ENCODE measurements at regions not wholly inside any gene's neighbourhood (a gene's known extent, or its start where the extent isn't known, plus 50 kb on each side); places are given as distances from the start of the nearest gene placed in this dataset.

DNA sequence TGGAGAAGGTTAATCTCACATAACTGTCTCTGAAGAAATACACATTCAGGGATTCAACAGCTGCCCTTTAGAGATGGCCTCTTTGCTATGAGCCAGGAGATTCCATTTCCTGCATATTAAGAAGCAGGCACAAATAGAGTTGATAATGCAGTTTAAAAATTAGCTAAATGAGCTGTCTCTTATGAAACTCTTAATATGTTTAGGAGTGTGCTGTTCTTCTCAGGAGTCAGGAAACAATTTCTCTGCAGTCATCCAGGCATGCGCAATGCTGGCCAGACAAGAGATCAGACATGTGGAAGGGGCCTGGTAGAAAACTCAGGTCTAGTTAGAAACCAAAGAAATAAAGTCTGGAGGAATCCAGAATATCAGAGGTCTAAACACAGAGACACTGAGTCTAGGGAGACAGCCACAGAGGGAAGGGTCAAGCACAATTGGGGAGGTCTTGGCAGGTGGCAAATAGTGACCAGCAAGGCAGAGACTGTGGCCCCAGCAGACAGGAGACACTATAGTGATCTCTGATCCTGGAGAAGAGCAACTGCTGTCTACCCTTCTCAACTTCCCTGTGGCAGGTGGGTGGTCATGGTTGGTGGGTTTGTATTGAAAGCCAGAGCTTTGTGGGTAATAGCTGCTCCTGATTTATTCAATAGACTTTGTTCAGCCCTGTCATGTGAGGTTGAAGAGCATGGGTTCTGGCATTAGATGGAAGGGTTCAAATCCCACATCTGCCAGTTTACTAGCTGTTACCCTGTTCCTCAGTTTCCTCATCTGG, 185.8 kb upstream of the RMST start:
- Histone ChIP-seq H3K9me2 (replicated peaks; ENCODE audit: control insufficient read depth, low read length) (no peaks in the 10 kb centered on the region), H3K9me3 (ENCODE audit: control insufficient read depth, insufficient read depth, low read length) (no peaks in the 10 kb centered on the region), H3K36me3 (ENCODE audit: control insufficient read depth, low read length) (no peaks in the 10 kb centered on the region), H3K4me1 (ENCODE audit: control insufficient read depth, low read length) (no peaks in the 10 kb centered on the region), H3K27ac (ENCODE audit: low read depth, low read length) (no peak overlapping the region), H3K27me3 (ENCODE audit: control insufficient read depth, low read length) (peaks cover 4% of the 10 kb centered on the region; the same call in 1 of the 2 replicates), H3K79me2 (ENCODE audit: control insufficient read depth, low read length) (no peaks in the 10 kb centered on the region), H3K4me3 (ENCODE audit: low read length) (no peak overlapping the region), H3K4me2 (ENCODE audit: low read length) (no peak overlapping the region), H3F3A (ENCODE audit: control insufficient read depth, insufficient read depth) (no peaks in the 10 kb centered on the region), H4K20me1 (ENCODE audit: control insufficient read depth, insufficient read depth, low read depth, low read length) (no peaks in the 10 kb centered on the region)
- TF ChIP-seq CTCF (IDR thresholded peaks at IDR 0.05; ENCODE audit: low read depth, low read length, poor library complexity, severe bottlenecking) (no peak), EZH2phosphoT487 (IDR thresholded peaks at IDR 0.05; ENCODE audit: borderline replicate concordance, low read length) (no peak)

DNA sequence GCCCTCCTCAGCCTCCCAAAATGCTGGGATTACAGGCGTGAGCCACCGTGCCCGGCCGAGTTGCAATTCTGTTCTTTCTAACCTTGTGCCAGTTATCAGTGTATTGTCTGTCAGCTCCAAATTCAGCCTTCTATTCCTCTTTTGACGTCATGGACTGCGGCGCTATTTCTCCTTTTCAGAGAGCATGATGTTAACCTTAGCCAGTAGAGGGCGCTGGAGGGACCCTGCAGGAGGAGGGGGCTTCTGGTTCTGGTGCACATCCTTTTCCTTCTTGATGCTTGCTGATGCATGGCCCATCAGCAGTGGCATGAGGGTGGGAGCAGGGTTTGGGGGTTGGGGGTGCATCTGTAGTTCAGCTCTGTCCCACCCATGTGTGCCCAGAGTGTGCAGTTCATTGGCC, 179.3 kb upstream of the RMST start:
- Histone ChIP-seq H4K20me1 (ENCODE audit: control insufficient read depth, insufficient read depth, low read depth, low read length) (no peaks in the 10 kb centered on the region), H3K4me2 (ENCODE audit: low read length) (no peak overlapping the region), H3F3A (ENCODE audit: control insufficient read depth, insufficient read depth) (no peaks in the 10 kb centered on the region), H3K9me3 (ENCODE audit: control insufficient read depth, insufficient read depth, low read length) (no peaks in the 10 kb centered on the region), H3K4me3 (ENCODE audit: low read length) (no peak overlapping the region), H3K36me3 (ENCODE audit: control insufficient read depth, low read length) (no peaks in the 10 kb centered on the region), H3K27ac (ENCODE audit: low read depth, low read length) (no peak overlapping the region), H3K79me2 (ENCODE audit: control insufficient read depth, low read length) (no peaks in the 10 kb centered on the region), H3K9me2 (replicated peaks; ENCODE audit: control insufficient read depth, low read length) (no peaks in the 10 kb centered on the region), H3K4me1 (ENCODE audit: control insufficient read depth, low read length) (no peaks in the 10 kb centered on the region), H3K27me3 (ENCODE audit: control insufficient read depth, low read length) (peaks cover 4% of the 10 kb centered on the region; the same call in 1 of the 2 replicates)
- TF ChIP-seq CTCF (IDR thresholded peaks at IDR 0.05; ENCODE audit: low read depth, low read length, poor library complexity, severe bottlenecking) (peak; percentile 70), EZH2phosphoT487 (IDR thresholded peaks at IDR 0.05; ENCODE audit: borderline replicate concordance, low read length) (no peak)

DNA sequence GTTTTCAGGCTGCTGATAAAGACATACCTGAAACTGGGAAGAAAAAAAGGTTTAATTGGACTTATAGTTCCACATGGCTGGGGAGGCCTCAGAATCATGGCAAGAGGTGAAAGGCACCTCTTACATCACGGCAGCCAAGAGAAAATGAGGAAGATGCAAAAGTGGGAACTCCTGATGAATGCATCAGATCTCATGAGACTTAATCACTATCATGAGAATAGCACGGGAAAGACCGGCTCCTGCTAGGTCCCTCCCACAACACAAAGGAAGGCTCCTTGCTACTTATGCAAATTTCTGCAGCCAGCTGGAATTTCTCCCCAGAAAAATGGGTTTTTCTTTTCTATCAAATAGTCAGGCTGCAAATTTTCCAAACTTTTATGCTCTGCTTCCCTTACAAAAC, 174.1 kb upstream of the RMST start:
- H3K79me2 ChIP-seq (ENCODE audit: control insufficient read depth, low read length) = no peaks in the 10 kb centered on the region
- H3F3A ChIP-seq (ENCODE audit: control insufficient read depth, insufficient read depth) = no peaks in the 10 kb centered on the region
- H3K36me3 ChIP-seq (ENCODE audit: control insufficient read depth, low read length) = no peaks in the 10 kb centered on the region
- H3K27ac ChIP-seq (ENCODE audit: low read depth, low read length) = no peak overlapping the region
- H4K20me1 ChIP-seq (ENCODE audit: control insufficient read depth, insufficient read depth, low read depth, low read length) = no peaks in the 10 kb centered on the region
- H3K4me1 ChIP-seq (ENCODE audit: control insufficient read depth, low read length) = peaks cover 18% of the 10 kb centered on the region
- no peaks in the 10 kb centered on the region for H3K9me3 ChIP-seq (ENCODE audit: control insufficient read depth, insufficient read depth, low read length)
- no peak overlapping the region for H3K4me2 ChIP-seq (ENCODE audit: low read length)
- no peaks in the 10 kb centered on the region for H3K9me2 ChIP-seq (replicated peaks; ENCODE audit: control insufficient read depth, low read length)
- H3K4me3 ChIP-seq (ENCODE audit: low read length) = no peak overlapping the region
- H3K27me3 ChIP-seq (ENCODE audit: control insufficient read depth, low read length) = no peaks in the 10 kb centered on the region
- TF ChIP-seq CTCF (IDR thresholded peaks at IDR 0.05; ENCODE audit: low read depth, low read length, poor library complexity, severe bottlenecking) (no peak), EZH2phosphoT487 (IDR thresholded peaks at IDR 0.05; ENCODE audit: borderline replicate concordance, low read length) (no peak)

Measured in DOHH2 (cell line).